ENCODE measurements at regions not wholly inside any gene's neighbourhood (a gene's known extent, or its start where the extent isn't known, plus 50 kb on each side); places are given as distances from the start of the nearest gene placed in this dataset.
"Not testable (repeated sequence)": the region's sequence is repeated elsewhere in the genome, so short reads cannot be mapped to it uniquely, and the experiment has no call there.

GRCh38 chrX:26873736-26874135 is 589.4 kb downstream of the PPP4R3C start:
- no peak for DNase-seq (ENCODE audit: low read depth in 2 of 2)

GRCh38 chrX:26871967-26872366 is 591.2 kb downstream of the PPP4R3C start:
- no peak for DNase-seq (ENCODE audit: low read depth in 2 of 2)

GRCh38 chrX:26851981-26852380 is 611.2 kb downstream of the PPP4R3C start:
- no peak for DNase-seq (ENCODE audit: low read depth in 2 of 2)

- no peak for DNase-seq (ENCODE audit: low read depth in 2 of 2)
Measured at GRCh38 chrX:26848511-26848910, 614.6 kb downstream of the PPP4R3C start.

GRCh38 chrX:26845056-26845455 is 618.1 kb downstream of the PPP4R3C start:
- DNase-seq (ENCODE audit: low read depth in 2 of 2) = no peak

GRCh38 chrX:26822448-26822847 is 606.5 kb downstream of the MAGEB5 start:
- DNase-seq (ENCODE audit: low read depth in 2 of 2) = no peak

GRCh38 chrX:26789751-26790150 is 573.8 kb downstream of the MAGEB5 start:
- no peak for DNase-seq (ENCODE audit: low read depth in 2 of 2)

GRCh38 chrX:26788402-26788998 is 572.5 kb downstream of the MAGEB5 start:
- DNase-seq (ENCODE audit: low read depth in 2 of 2) = no peak

GRCh38 chrX:26783512-26784225 is 567.7 kb downstream of the MAGEB5 start:
- no peak for DNase-seq (ENCODE audit: low read depth in 2 of 2)

GRCh38 chrX:26778320-26778888 is 562.4 kb downstream of the MAGEB5 start:
- no peak for DNase-seq (ENCODE audit: low read depth in 2 of 2)

- no peak for DNase-seq (ENCODE audit: low read depth in 2 of 2)
Measured at GRCh38 chrX:26762253-26762652, 546.3 kb downstream of the MAGEB5 start.

GRCh38 chrX:26755760-26756159 is 539.8 kb downstream of the MAGEB5 start:
- DNase-seq (ENCODE audit: low read depth in 2 of 2) = not testable (repeated sequence)

GRCh38 chrX:26747877-26748276 is 531.9 kb downstream of the MAGEB5 start:
- no peak for DNase-seq (ENCODE audit: low read depth in 2 of 2)

GRCh38 chrX:26722666-26723428 is 506.9 kb downstream of the MAGEB5 start:
- DNase-seq (ENCODE audit: low read depth in 2 of 2) = no peak

- DNase-seq (ENCODE audit: low read depth in 2 of 2) = no peak
Measured at GRCh38 chrX:26672571-26672970, 456.6 kb downstream of the MAGEB5 start.

GRCh38 chrX:26670521-26670920 is 454.6 kb downstream of the MAGEB5 start:
- no peak for DNase-seq (ENCODE audit: low read depth in 2 of 2)

- DNase-seq (ENCODE audit: low read depth in 2 of 2) = no peak
Measured at GRCh38 chrX:26664919-26665318, 448.9 kb downstream of the MAGEB5 start.

- no peak for DNase-seq (ENCODE audit: low read depth in 2 of 2)
Measured at GRCh38 chrX:26653050-26653449, 437.1 kb downstream of the MAGEB5 start.

GRCh38 chrX:26651755-26652154 is 435.8 kb downstream of the MAGEB5 start:
- no peak for DNase-seq (ENCODE audit: low read depth in 2 of 2)

GRCh38 chrX:26649534-26649933 is 433.6 kb downstream of the MAGEB5 start:
- no peak for DNase-seq (ENCODE audit: low read depth in 2 of 2)

GRCh38 chrX:26631385-26631784 is 415.4 kb downstream of the MAGEB5 start:
- no peak for DNase-seq (ENCODE audit: low read depth in 2 of 2)

- no peak for DNase-seq (ENCODE audit: low read depth in 2 of 2)
Measured at GRCh38 chrX:26613956-26614355, 398.0 kb downstream of the MAGEB5 start.

GRCh38 chrX:26606971-26607370 is 391.0 kb downstream of the MAGEB5 start:
- no peak for DNase-seq (ENCODE audit: low read depth in 2 of 2)
